ENCODE measurements at regions not wholly inside any gene's neighbourhood (a gene's known extent, or its start where the extent isn't known, plus 50 kb on each side); places are given as distances from the start of the nearest gene placed in this dataset.

GRCh38 chr7:41873741-41874140, 170.9 kb upstream of the INHBA start:
- DNase-seq = no peak
- no peaks in the 10 kb centered on the region for H3K36me3 ChIP-seq (ENCODE audit: control insufficient read depth, insufficient read depth, low read length)
- CTCF ChIA-PET = no interaction called here
- Mint-ChIP-seq H3K9me3 (ENCODE audit: unreplicated experiment) (no peaks in the 10 kb centered on the region), H3K27ac (ENCODE audit: unreplicated experiment) (no peak overlapping the region), H3K36me3 (ENCODE audit: insufficient read depth, unreplicated experiment) (no peaks in the 10 kb centered on the region), H3K4me1 (ENCODE audit: low read depth, unreplicated experiment) (no peaks in the 10 kb centered on the region), H3K27me3 (ENCODE audit: insufficient read depth, unreplicated experiment) (peaks cover 3% of the 10 kb centered on the region), H3K4me3 (ENCODE audit: unreplicated experiment) (no peak overlapping the region)
- H3K4me1 ChIP-seq = no peaks in the 10 kb centered on the region; the same call in 1 of the 2 replicates
- H3K9me3 ChIP-seq = no peaks in the 10 kb centered on the region
- intact Hi-C loops (cut with micrococcal nuclease; ENCODE audit: unreplicated experiment) = no loop called here
- POLR2A ChIA-PET = no interaction called here
- BruUV-seq (replicated peaks) = no TSS peak
- no peak for TF ChIP-seq CTCF (IDR thresholded peaks at IDR 0.05; ENCODE audit: insufficient read depth in 1 of 2, low read depth in 1 of 2, low read length in 1 of 2, severe bottlenecking in 1 of 2, unreplicated experiment in 1 of 2)
- H3K4me3 ChIP-seq (ENCODE audit: low read depth, low read length) = no peak overlapping the region
- peaks cover 1% of the 10 kb centered on the region; the same call in 1 of the 2 replicates for H3K27me3 ChIP-seq (replicated peaks; ENCODE audit: control insufficient read depth, insufficient read depth, low read length)

- Histone ChIP-seq H3K27me3 (replicated peaks; ENCODE audit: control insufficient read depth, insufficient read depth, low read length) (peaks cover 1% of the 10 kb centered on the region; the same call in 1 of the 2 replicates), H3K9me3 (no peaks in the 10 kb centered on the region), H3K4me1 (no peaks in the 10 kb centered on the region), H3K36me3 (ENCODE audit: control insufficient read depth, insufficient read depth, low read length) (no peaks in the 10 kb centered on the region), H3K4me3 (ENCODE audit: low read depth, low read length) (no peak overlapping the region)
- intact Hi-C loops (cut with micrococcal nuclease; ENCODE audit: unreplicated experiment) = no loop called here
- Mint-ChIP-seq H3K27ac (ENCODE audit: unreplicated experiment) (no peak overlapping the region), H3K36me3 (ENCODE audit: insufficient read depth, unreplicated experiment) (no peaks in the 10 kb centered on the region), H3K27me3 (ENCODE audit: insufficient read depth, unreplicated experiment) (peaks cover 3% of the 10 kb centered on the region), H3K9me3 (ENCODE audit: unreplicated experiment) (no peaks in the 10 kb centered on the region), H3K4me1 (ENCODE audit: low read depth, unreplicated experiment) (no peaks in the 10 kb centered on the region), H3K4me3 (ENCODE audit: unreplicated experiment) (no peak overlapping the region)
- ChIA-PET POLR2A (no interaction called here), CTCF (no interaction called here)
- no TSS peak for BruUV-seq (replicated peaks)
- TF ChIP-seq CTCF (IDR thresholded peaks at IDR 0.05; ENCODE audit: insufficient read depth in 1 of 2, low read depth in 1 of 2, low read length in 1 of 2, severe bottlenecking in 1 of 2, unreplicated experiment in 1 of 2) = no peak
- no peak for DNase-seq
Measured at GRCh38 chr7:41872966-41873365, 170.1 kb upstream of the INHBA start.

- intact Hi-C loops (cut with micrococcal nuclease; ENCODE audit: unreplicated experiment) = no loop called here
- BruUV-seq (replicated peaks) = no TSS peak
- Mint-ChIP-seq H3K4me1 (ENCODE audit: low read depth, unreplicated experiment) (no peaks in the 10 kb centered on the region), H3K4me3 (ENCODE audit: unreplicated experiment) (no peak overlapping the region), H3K9me3 (ENCODE audit: unreplicated experiment) (peaks cover 12% of the 10 kb centered on the region), H3K27me3 (ENCODE audit: insufficient read depth, unreplicated experiment) (no peaks in the 10 kb centered on the region), H3K36me3 (ENCODE audit: insufficient read depth, unreplicated experiment) (no peaks in the 10 kb centered on the region), H3K27ac (ENCODE audit: unreplicated experiment) (no peak overlapping the region)
- ChIA-PET POLR2A (no interaction called here), CTCF (no interaction called here)
- no peak for TF ChIP-seq CTCF (IDR thresholded peaks at IDR 0.05; ENCODE audit: insufficient read depth in 1 of 2, low read depth in 1 of 2, low read length in 1 of 2, severe bottlenecking in 1 of 2, unreplicated experiment in 1 of 2)
- DNase-seq = no peak
- Histone ChIP-seq H3K27me3 (replicated peaks; ENCODE audit: control insufficient read depth, insufficient read depth, low read length) (no peaks in the 10 kb centered on the region), H3K4me1 (no peaks in the 10 kb centered on the region), H3K4me3 (ENCODE audit: low read depth, low read length) (no peak overlapping the region), H3K36me3 (ENCODE audit: control insufficient read depth, insufficient read depth, low read length) (no peaks in the 10 kb centered on the region), H3K9me3 (no peaks in the 10 kb centered on the region)
Measured at GRCh38 chr7:41870461-41871138, 167.7 kb upstream of the INHBA start.
